HepG2 (cell line): ENCODE measurements at regions not wholly inside any gene's neighbourhood (a gene's known extent, or its start where the extent isn't known, plus 50 kb on each side); places are given as distances from the start of the nearest gene placed in this dataset.

Experiments used
- ATAC-seq: fragments of 200-7000 bp; cut with Tn5 transposase; 3 replicates; pipeline ENCODE4 v1.9.1; 2020; ENCODE audit warnings: mild to moderate bottlenecking, moderate library complexity
- BruUV-seq: library from RNA; stranded (reverse); fragments of 400-500 nt; replicated peaks from 2 replicates; lab custom pipeline; 2021; lab: Mats Ljungman, UMichigan
- CTCF ChIA-PET: fragments of 300-600 bp; formaldehyde crosslinking; extraction: SDS; loops from one replicate; lab custom pipeline; 2021; ENCODE audit warnings: low total read pairs, inconsistent platforms, low intra/inter-chr PET ratio; lab: Yijun Ruan, JAX
- POLR2A ChIA-PET: fragments of 350-600 bp; sonication (Branson Sonifier 250); formaldehyde crosslinking; loops from one replicate; lab custom pipeline; 2020; ENCODE audit warnings: antibody characterized with exemption, inconsistent platforms; lab: Yijun Ruan, JAX
- DNase-seq: peaks from one replicate; pipeline ENCODE4 v3.0.0-alpha.2; 2015; ENCODE audit warnings: low spot score
- FAIRE-seq: peaks from 3 replicates; lab custom pipeline; 2011; peaks lifted over from hg19 to GRCh38; lab: Jason Lieb, UNC
- H2AFZ ChIP-seq: one replicate; pipeline ENCODE4 v1.6.1; 2011; ENCODE audit warnings: low read length, inconsistent platforms
- H3K27ac ChIP-seq: fragments of 300-600 bp; 3 replicates; pipeline ENCODE4 v1.8.0; 2011; ENCODE audit warnings: mixed run types, mild to moderate bottlenecking, mixed read lengths, low read length, inconsistent platforms; ENCODE audit not compliant: insufficient read depth; ENCODE audit errors: extremely low read length
- H3K27me3 ChIP-seq, 2 experiments: fragments of 200-600 bp in 1 of 2; 2 replicates in 1 of 2; 3 replicates in 1 of 2; pipeline versions ENCODE4 v1.6.0 to v1.8.0; 2011; ENCODE audit warnings: low read length in 2 of 2, mild to moderate bottlenecking in 2 of 2, moderate library complexity in 2 of 2, inconsistent platforms in 1 of 2; ENCODE audit not compliant: insufficient read depth in 2 of 2, control insufficient read depth in 1 of 2
- H3K36me3 ChIP-seq, 2 experiments: fragments of 200-600 bp in 1 of 2; replicated peaks in 1 of 2; 2 replicates in 1 of 2; 3 replicates in 1 of 2; pipeline versions ENCODE4 v1.5.1 to v1.8.0; 2011; ENCODE audit warnings: low read length in 2 of 2, inconsistent platforms in 1 of 2; ENCODE audit not compliant: insufficient read depth in 2 of 2, control insufficient read depth in 1 of 2
- H3K4me1 ChIP-seq: 2 replicates; pipeline ENCODE4 v1.5.1; 2012; ENCODE audit warnings: low read length, inconsistent platforms; ENCODE audit not compliant: insufficient read depth
- H3K4me2 ChIP-seq: 2 replicates; pipeline ENCODE4 v1.6.0; 2011; ENCODE audit warnings: low read depth, low read length, inconsistent platforms
- H3K4me3 ChIP-seq, 3 experiments: fragments of 200-600 bp in 1 of 3; sonication (generic), shearing (Covaris generic) in 1 of 3; replicated peaks in 1 of 3; 2 replicates each; pipeline ENCODE4 v1.5.1; 2011 to 2016; ENCODE audit warnings: low read length in 3 of 3, inconsistent platforms in 2 of 3, low read depth in 2 of 3, mild to moderate bottlenecking in 2 of 3, control low read depth in 1 of 3, mixed read lengths in 1 of 3; ENCODE audit not compliant: insufficient read depth in 1 of 3
- H3K79me2 ChIP-seq: one replicate; pipeline ENCODE4 v1.6.1; 2011; ENCODE audit warnings: low read length, inconsistent platforms; ENCODE audit not compliant: insufficient read depth
- H3K9ac ChIP-seq: 2 replicates; pipeline ENCODE4 v1.6.0; 2011; ENCODE audit warnings: mild to moderate bottlenecking, low read depth, low read length, inconsistent platforms; ENCODE audit not compliant: insufficient read depth
- H3K9me3 ChIP-seq: 2 replicates; pipeline ENCODE4 v1.5.1; 2012; ENCODE audit warnings: mild to moderate bottlenecking, low read length
- H4K20me1 ChIP-seq: 2 replicates; pipeline ENCODE4 v1.6.0; 2011; ENCODE audit warnings: inconsistent platforms, mild to moderate bottlenecking, low read length, moderate library complexity; ENCODE audit not compliant: insufficient read depth
- MAF1 ChIP-seq: sonication (generic); formaldehyde crosslinking; IDR thresholded peaks from 2 replicates; pipeline ENCODE4 v1.5.0; 2020; ENCODE audit warnings: missing genetic modification reagents, borderline replicate concordance
- ZC3H4 ChIP-seq: sonication (generic); formaldehyde crosslinking; IDR thresholded peaks from 2 replicates; pipeline ENCODE4 v1.4.0; 2020; ENCODE audit warnings: missing genetic modification reagents, borderline replicate concordance
- ZNF451 ChIP-seq: sonication (generic); formaldehyde crosslinking; IDR thresholded peaks from 2 replicates; pipeline ENCODE4 v1.5.0; 2020; ENCODE audit warnings: mild to moderate bottlenecking, missing genetic modification reagents
- ZNF563 ChIP-seq: sonication (generic); formaldehyde crosslinking; IDR thresholded peaks from 2 replicates; pipeline ENCODE4 v1.8.0; 2022; ENCODE audit warnings: mild to moderate bottlenecking, moderate library complexity, missing genetic modification reagents
- ZNF619 ChIP-seq: sonication (generic); formaldehyde crosslinking; IDR thresholded peaks from 2 replicates; pipeline ENCODE4 v1.4.0; 2020; ENCODE audit warnings: mild to moderate bottlenecking, missing genetic modification reagents
- ZNF75D ChIP-seq: sonication (generic); formaldehyde crosslinking; IDR thresholded peaks from 2 replicates; pipeline ENCODE4 v1.8.1; 2023; ENCODE audit warnings: missing genetic modification reagents, mild to moderate bottlenecking, borderline replicate concordance
- ZNF766 ChIP-seq: sonication (generic); formaldehyde crosslinking; IDR thresholded peaks from 2 replicates; pipeline ENCODE4 v1.5.0; 2020; ENCODE audit warnings: missing genetic modification reagents, borderline replicate concordance
- WGBS: methylation state at CpG from one replicate; pipeline ENCODE4 v1.1.6; 2017; ENCODE audit warnings: low lambda C conversion rate; 5-methylcytosine and 5-hydroxymethylcytosine counted together
- in situ Hi-C: cut with HindIII; loops from 2 replicates; pipeline ENCODE4 v1.10.0; 2017; ENCODE audit warnings: low pct_unique_long_range_greater_than_20kb; ENCODE audit not compliant: extremely low pct_ligation_motif_present
- intact Hi-C: fragments of 100-400 bp; cut with micrococcal nuclease; formaldehyde crosslinking; loops from one replicate; pipeline ENCODE4 v1.10.0; 2022; ENCODE audit not compliant: unreplicated experiment
- TF ChIP-seq, protein P1 (sequence below): sonication (generic); formaldehyde crosslinking; IDR thresholded peaks from 2 replicates; pipeline ENCODE4 v1.4.0; 2020; ENCODE audit warnings: missing genetic modification reagents, mild to moderate bottlenecking, borderline replicate concordance

DNA sequence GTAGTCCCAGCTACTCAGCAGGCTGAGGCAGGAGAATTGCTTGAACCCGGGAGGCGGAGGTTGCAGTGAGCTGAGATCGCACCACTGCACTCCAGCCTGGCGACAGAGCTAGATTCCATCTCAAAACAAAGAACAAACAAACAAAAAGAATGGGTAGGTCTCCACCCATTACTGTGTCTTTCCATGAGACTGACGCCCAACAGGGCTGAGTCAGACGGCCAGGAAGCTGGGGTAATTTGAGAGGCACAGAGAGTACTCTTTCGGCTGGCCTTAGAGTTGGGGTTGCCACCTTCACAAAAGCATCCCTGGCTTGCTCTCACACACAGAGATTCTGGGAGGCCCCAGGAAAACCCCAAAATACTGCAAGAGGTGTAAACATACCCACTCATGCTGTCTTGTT lies 72.0 kb upstream of the DHRSX start:
- Histone ChIP-seq H2AFZ (no peak overlapping the region), H3K9me3 (no peaks in the 10 kb centered on the region), H3K4me2 (no peak overlapping the region), H3K79me2 (no peaks in the 10 kb centered on the region), H3K9ac (no peak overlapping the region), H3K27ac (no peak overlapping the region), H3K36me3 (no peaks in the 10 kb centered on the region), H3K4me3 (no peak overlapping the region), H3K27me3 (no peaks in the 10 kb centered on the region), H4K20me1 (no peaks in the 10 kb centered on the region), H3K4me1 (peaks cover 12% of the 10 kb centered on the region)
- TF ChIP-seq, protein P1, sequence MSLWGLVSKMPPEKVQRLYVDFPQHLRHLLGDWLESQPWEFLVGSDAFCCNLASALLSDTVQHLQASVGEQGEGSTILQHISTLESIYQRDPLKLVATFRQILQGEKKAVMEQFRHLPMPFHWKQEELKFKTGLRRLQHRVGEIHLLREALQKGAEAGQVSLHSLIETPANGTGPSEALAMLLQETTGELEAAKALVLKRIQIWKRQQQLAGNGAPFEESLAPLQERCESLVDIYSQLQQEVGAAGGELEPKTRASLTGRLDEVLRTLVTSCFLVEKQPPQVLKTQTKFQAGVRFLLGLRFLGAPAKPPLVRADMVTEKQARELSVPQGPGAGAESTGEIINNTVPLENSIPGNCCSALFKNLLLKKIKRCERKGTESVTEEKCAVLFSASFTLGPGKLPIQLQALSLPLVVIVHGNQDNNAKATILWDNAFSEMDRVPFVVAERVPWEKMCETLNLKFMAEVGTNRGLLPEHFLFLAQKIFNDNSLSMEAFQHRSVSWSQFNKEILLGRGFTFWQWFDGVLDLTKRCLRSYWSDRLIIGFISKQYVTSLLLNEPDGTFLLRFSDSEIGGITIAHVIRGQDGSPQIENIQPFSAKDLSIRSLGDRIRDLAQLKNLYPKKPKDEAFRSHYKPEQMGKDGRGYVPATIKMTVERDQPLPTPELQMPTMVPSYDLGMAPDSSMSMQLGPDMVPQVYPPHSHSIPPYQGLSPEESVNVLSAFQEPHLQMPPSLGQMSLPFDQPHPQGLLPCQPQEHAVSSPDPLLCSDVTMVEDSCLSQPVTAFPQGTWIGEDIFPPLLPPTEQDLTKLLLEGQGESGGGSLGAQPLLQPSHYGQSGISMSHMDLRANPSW (CRISPR knock-in tag): no peak
- no peak for TF ChIP-seq ZC3H4 (CRISPR knock-in tag)
- no peak for TF ChIP-seq ZNF75D
- no peak for TF ChIP-seq ZNF619
- no peak for TF ChIP-seq ZNF766 (CRISPR knock-in tag)
- TF ChIP-seq ZNF563 (CRISPR knock-in tag): no peak
- no peak for TF ChIP-seq ZNF451 (CRISPR knock-in tag)
- no peak for TF ChIP-seq MAF1
- intact Hi-C loops (no loop called here), in situ Hi-C loops (no loop called here)
- ChIA-PET CTCF (no interaction called here), POLR2A (no interaction called here)
- no TSS peak for BruUV-seq
- 43% methylated on average over 7 of the region's 7 CpGs for WGBS
- DNase-seq (peak; percentile 12), FAIRE-seq (no peak), ATAC-seq (peak; percentile 54)
